ENCODE measurements at regions not wholly inside any gene's neighbourhood (a gene's known extent, or its start where the extent isn't known, plus 50 kb on each side); places are given as distances from the start of the nearest gene placed in this dataset.

DNA sequence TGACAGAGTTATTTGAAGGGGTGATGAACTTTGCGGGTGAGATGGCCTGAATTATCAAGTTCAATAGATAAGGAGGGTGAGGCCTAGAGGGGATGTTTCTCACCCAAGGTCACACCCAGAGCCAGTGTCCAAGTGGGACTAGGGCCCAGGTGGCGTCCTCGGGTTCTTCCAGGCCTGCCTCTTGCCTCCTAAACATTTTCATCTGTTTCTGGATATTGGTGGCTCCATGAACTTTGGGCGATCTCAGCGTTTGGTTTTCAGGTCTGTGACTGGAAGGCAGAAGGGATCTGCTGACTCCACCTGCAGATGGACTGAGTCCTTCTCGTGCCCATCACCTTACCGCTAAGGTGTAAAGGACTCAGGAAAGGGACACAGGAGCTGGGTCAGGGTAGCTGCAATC lies 137.3 kb downstream of the DDX1 start:
- TF ChIP-seq POLR2AphosphoS5 (IDR thresholded peaks at IDR 0.05; ENCODE audit: low read depth, low read length) = no peak
- TF ChIP-seq, protein P1, sequence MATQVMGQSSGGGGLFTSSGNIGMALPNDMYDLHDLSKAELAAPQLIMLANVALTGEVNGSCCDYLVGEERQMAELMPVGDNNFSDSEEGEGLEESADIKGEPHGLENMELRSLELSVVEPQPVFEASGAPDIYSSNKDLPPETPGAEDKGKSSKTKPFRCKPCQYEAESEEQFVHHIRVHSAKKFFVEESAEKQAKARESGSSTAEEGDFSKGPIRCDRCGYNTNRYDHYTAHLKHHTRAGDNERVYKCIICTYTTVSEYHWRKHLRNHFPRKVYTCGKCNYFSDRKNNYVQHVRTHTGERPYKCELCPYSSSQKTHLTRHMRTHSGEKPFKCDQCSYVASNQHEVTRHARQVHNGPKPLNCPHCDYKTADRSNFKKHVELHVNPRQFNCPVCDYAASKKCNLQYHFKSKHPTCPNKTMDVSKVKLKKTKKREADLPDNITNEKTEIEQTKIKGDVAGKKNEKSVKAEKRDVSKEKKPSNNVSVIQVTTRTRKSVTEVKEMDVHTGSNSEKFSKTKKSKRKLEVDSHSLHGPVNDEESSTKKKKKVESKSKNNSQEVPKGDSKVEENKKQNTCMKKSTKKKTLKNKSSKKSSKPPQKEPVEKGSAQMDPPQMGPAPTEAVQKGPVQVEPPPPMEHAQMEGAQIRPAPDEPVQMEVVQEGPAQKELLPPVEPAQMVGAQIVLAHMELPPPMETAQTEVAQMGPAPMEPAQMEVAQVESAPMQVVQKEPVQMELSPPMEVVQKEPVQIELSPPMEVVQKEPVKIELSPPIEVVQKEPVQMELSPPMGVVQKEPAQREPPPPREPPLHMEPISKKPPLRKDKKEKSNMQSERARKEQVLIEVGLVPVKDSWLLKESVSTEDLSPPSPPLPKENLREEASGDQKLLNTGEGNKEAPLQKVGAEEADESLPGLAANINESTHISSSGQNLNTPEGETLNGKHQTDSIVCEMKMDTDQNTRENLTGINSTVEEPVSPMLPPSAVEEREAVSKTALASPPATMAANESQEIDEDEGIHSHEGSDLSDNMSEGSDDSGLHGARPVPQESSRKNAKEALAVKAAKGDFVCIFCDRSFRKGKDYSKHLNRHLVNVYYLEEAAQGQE (IDR thresholded peaks at IDR 0.05; ENCODE audit: insufficient read depth in 1 of 2, low read depth in 2 of 2, low read length in 2 of 2) = no peak
- no peak for TF ChIP-seq SIN3A (IDR thresholded peaks at IDR 0.05; ENCODE audit: borderline replicate concordance, insufficient read depth, low read length)
- TF ChIP-seq TAF1 (IDR thresholded peaks at IDR 0.05; ENCODE audit: borderline replicate concordance, insufficient read depth, low read length) = no peak
